ENCODE measurements at regions not wholly inside any gene's neighbourhood (a gene's known extent, or its start where the extent isn't known, plus 50 kb on each side); places are given as distances from the start of the nearest gene placed in this dataset.
A peak's percentile ranks its signal among the peaks of the same experiment; 100 is the strongest.
"Not testable (repeated sequence)": the region's sequence is repeated elsewhere in the genome, so short reads cannot be mapped to it uniquely, and the experiment has no call there.

DNA sequence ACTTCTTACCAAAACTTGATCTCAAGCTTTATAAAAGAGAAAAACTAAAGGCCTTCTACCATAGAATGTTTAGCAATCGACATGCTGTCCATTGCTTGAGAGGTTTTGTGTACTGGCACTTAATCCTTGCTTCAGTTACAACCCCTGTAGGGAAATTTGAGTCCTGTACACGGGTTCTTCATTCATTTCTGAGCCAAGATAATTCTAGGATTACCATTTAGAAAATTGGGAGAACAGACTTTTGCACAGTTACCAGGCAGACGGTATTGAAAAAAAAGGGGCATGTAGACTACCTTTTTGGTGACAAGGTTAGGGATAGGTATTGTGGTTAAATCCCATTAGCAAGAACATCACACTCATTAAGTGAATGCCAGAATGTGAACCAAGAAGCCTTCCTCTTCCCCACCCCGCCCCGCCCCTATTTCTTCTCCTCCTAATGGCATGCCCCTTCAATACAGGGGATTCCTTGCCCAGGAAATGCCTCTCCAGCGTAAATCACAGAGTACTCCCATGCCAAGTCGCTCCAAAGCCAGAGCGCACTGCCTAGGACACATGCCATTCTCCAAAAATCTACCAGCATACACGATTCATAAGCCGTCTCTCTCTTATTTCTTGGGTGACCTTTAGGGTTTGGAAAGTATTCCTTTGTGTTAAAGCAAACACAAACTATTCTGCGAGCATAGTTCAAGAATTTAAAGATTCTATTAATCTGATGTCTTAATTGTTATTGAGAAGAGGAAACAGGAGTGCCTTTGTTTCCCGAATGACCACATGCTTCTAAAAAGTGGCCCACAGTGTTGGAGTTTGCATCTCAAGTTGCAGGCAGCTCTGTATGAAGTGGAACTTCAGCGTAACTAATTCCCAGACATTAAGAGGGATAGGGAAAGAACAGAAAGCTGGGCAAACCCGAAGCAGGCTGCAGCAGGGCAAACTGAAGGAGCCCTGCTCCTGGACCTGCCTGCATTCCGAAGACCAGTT is 164.0 kb upstream of the NR2F2 start:
- TF ChIP-seq, protein P1, sequence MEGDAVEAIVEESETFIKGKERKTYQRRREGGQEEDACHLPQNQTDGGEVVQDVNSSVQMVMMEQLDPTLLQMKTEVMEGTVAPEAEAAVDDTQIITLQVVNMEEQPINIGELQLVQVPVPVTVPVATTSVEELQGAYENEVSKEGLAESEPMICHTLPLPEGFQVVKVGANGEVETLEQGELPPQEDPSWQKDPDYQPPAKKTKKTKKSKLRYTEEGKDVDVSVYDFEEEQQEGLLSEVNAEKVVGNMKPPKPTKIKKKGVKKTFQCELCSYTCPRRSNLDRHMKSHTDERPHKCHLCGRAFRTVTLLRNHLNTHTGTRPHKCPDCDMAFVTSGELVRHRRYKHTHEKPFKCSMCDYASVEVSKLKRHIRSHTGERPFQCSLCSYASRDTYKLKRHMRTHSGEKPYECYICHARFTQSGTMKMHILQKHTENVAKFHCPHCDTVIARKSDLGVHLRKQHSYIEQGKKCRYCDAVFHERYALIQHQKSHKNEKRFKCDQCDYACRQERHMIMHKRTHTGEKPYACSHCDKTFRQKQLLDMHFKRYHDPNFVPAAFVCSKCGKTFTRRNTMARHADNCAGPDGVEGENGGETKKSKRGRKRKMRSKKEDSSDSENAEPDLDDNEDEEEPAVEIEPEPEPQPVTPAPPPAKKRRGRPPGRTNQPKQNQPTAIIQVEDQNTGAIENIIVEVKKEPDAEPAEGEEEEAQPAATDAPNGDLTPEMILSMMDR (IDR thresholded peaks at IDR 0.05), result no peak
- intact Hi-C loops (cut with DNase I), result no loop called here
- no peaks in the 10 kb centered on the region for H3K9me3 ChIP-seq
- ATAC-seq, result no peak
- no peak for DNase-seq
- H3K27me3 ChIP-seq, result no peaks in the 10 kb centered on the region
- H3K27ac ChIP-seq, result no peak overlapping the region
- no peak overlapping the region for H3K4me3 ChIP-seq
- no peaks in the 10 kb centered on the region for H3K4me1 ChIP-seq
- no peaks in the 10 kb centered on the region for H3K36me3 ChIP-seq

DNA sequence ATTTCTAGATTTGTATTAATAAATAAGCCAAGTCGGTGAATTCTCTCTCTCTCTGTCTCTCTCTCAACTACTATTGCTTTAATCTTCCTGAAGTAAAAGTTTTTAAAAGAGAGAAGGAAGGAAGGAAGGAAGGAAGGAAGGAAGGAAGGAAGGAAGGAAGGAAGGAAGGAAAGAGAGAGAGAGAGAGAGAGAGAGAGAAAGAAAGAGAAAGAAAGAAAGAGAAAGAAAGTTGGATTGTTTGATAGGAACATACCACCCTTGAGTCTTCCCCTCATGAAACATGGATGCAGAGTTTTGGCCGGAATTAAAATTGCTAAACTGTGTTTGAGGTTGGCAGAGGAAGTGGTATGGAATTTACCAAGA is 159.9 kb upstream of the NR2F2 start:
- intact Hi-C loops (cut with DNase I); H3K27me3 ChIP-seq; H3K36me3 ChIP-seq; DNase-seq; H3K9me3 ChIP-seq; H3K4me1 ChIP-seq; H3K27ac ChIP-seq; ATAC-seq; H3K4me3 ChIP-seq: not testable (repeated sequence)

DNA sequence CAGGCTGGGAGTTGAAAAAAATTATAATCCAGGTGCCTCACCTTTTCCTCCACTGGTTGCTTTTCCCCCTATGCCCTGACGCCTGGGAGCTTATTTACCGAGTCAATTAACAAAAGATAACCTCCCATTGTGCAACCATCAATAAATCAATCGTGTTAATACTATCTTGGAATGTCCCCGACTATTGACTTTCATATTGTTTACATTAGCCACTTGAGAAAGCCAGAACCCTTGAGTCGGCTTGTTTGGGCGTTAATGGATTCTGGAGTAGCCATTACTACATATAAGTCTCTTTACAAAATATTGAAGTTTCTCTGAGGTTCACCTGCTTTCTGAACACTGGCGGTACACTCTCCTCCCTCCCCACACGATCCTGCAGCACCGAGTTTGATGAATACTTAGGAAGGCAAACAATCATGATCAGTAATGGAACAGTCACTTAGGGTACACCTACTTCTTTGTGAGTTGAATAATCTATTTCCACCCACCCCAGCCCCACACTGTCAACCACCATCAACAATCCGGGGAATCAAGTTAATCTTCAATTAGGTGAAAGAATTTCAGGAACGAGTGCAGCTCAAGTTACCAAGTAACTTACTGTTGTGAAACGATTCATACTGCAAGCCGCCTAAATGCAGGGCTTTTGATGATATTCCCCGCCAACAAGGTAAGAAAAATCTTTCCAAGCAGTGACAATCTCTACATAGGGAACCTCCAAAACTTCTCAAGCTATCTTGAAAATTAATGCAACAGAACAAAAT is 159.3 kb upstream of the NR2F2 start:
- H3K36me3 ChIP-seq, result no peaks in the 10 kb centered on the region
- intact Hi-C loops (cut with DNase I), result no loop called here
- no peak overlapping the region for H3K27ac ChIP-seq
- no peaks in the 10 kb centered on the region for H3K9me3 ChIP-seq
- TF ChIP-seq, protein P1 (IDR thresholded peaks at IDR 0.05), result no peak
- no peak overlapping the region for H3K4me3 ChIP-seq
- no peak for DNase-seq
- ATAC-seq, result peak; percentile 61
- H3K27me3 ChIP-seq, result no peaks in the 10 kb centered on the region
- no peaks in the 10 kb centered on the region for H3K4me1 ChIP-seq

DNA sequence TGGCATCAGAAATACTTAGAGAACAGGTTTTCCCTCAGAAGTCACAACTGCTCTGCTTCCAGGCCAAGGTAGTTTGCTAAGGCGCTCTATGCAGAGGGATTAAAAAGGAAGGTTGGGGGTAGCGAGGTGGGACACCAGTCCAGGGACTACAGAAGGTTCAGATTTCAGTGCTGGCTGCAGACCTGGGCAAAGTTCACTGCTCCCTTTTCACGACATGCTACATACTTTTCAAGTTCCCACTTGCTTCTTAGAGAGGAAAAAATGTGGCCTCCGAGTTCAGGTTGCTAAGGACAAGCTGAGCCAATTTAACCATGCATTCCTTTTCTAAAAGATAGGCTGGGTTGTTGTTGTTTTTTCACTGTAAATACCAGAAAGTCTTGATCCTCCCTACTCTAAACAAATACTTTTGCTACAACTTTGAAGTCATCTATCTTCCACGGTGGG is 158.6 kb upstream of the NR2F2 start:
- no peaks in the 10 kb centered on the region for H3K27me3 ChIP-seq
- ATAC-seq, result no peak
- no peak overlapping the region for H3K27ac ChIP-seq
- DNase-seq, result no peak
- intact Hi-C loops (cut with DNase I), result no loop called here
- TF ChIP-seq, protein P1 (IDR thresholded peaks at IDR 0.05), result no peak
- no peaks in the 10 kb centered on the region for H3K36me3 ChIP-seq
- H3K9me3 ChIP-seq, result no peaks in the 10 kb centered on the region
- no peaks in the 10 kb centered on the region for H3K4me1 ChIP-seq
- H3K4me3 ChIP-seq, result no peak overlapping the region

DNA sequence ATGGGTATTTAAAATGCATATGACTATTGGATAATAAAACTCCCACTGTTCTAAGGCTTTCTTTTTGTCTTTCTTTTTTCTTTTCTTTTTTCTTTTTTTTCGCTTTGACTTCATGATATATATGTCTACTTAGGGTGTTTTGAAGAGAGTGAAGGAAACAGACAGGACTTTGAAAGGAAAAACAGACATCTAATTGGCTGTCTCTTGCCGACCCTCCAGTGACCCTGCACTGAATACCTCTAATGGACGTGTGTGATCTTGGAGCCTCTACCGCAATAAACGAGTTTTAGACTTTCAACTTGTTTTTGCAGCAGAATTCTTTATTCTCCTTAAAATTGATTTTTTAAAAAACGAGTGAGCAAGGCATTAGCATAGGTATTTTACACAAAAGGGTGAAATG is 158.1 kb upstream of the NR2F2 start:
- ATAC-seq (no peak), DNase-seq (no peak)
- no peaks in the 10 kb centered on the region for H3K27me3 ChIP-seq
- no peaks in the 10 kb centered on the region for H3K9me3 ChIP-seq
- no peaks in the 10 kb centered on the region for H3K36me3 ChIP-seq
- H3K4me1 ChIP-seq, result no peaks in the 10 kb centered on the region
- no peak overlapping the region for H3K27ac ChIP-seq
- intact Hi-C loops (cut with DNase I), result no loop called here
- TF ChIP-seq, protein P1 (IDR thresholded peaks at IDR 0.05), result no peak
- H3K4me3 ChIP-seq, result no peak overlapping the region

DNA sequence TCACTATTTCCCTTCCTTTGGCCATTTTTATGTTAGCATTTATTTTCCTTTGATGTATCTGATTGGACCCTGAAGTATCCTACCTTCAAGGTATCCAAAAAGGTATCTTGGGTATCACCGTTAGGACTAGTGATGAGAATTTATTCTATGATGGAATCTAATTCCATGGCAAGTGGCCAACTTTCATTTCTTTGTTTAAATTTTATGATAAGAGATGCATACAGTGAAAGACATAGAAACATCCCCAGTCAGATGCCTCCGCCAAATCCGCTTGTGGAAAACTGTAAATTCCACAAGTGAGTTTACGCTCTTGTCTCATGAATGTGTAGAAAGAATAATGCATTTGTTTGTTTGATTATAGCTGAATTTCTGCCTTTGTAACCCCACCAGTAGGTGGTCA is 153.7 kb upstream of the NR2F2 start:
- ATAC-seq (no peak), DNase-seq (no peak)
- intact Hi-C loops (cut with DNase I), result no loop called here
- Histone ChIP-seq H3K27me3 (no peaks in the 10 kb centered on the region), H3K4me1 (peaks cover 6% of the 10 kb centered on the region), H3K9me3 (no peaks in the 10 kb centered on the region), H3K27ac (no peak overlapping the region), H3K36me3 (no peaks in the 10 kb centered on the region), H3K4me3 (no peak overlapping the region)
- TF ChIP-seq, protein P1 (IDR thresholded peaks at IDR 0.05), result no peak
